GM12878 (cell line): ENCODE measurements at regions not wholly inside any gene's neighbourhood (a gene's known extent, or its start where the extent isn't known, plus 50 kb on each side); places are given as distances from the start of the nearest gene placed in this dataset.

Experiments used
- ATAC-seq: fragments of 200-7000 bp; cut with Tn5 transposase; 3 replicates; pipeline ENCODE4 v1.9.1; 2020; ENCODE audit warnings: mild to moderate bottlenecking, moderate library complexity
- BruUV-seq: library from RNA; stranded (reverse); fragments of 400-500 nt; replicated peaks from 2 replicates; lab custom pipeline; 2021; lab: Mats Ljungman, UMichigan
- CTCF ChIA-PET: fragments of 300-600 bp; sonication (Branson Sonifier 250); formaldehyde crosslinking; extraction: SDS; loops from one replicate; lab custom pipeline; 2021; ENCODE audit warnings: inconsistent platforms; lab: Yijun Ruan, JAX
- POLR2A ChIA-PET: fragments of 350-600 bp; formaldehyde crosslinking; extraction: SDS; loops from one replicate; lab custom pipeline; 2021; ENCODE audit warnings: inconsistent platforms; lab: Charles Lee
- RAD21 ChIA-PET: fragments of 300-600 bp; sonication (Branson Sonifier 250); formaldehyde crosslinking; loops from one replicate; lab custom pipeline; 2023; ENCODE audit warnings: antibody characterized with exemption; ENCODE audit not compliant: unreplicated experiment; lab: Charles Lee
- SMC1A ChIA-PET: fragments of 300-600 bp; sonication (Branson Sonifier 250); formaldehyde crosslinking; loops from one replicate; lab custom pipeline; 2023; ENCODE audit not compliant: unreplicated experiment, uncharacterized antibody; lab: Charles Lee
- DNase-seq: peaks from one replicate; pipeline ENCODE4 v3.0.0-alpha.2; 2011; ENCODE audit warnings: low read depth, low spot score
- FAIRE-seq: peaks from 3 replicates; lab custom pipeline; 2011; peaks lifted over from hg19 to GRCh38; lab: Jason Lieb, UNC
- H2AFZ ChIP-seq: 2 replicates; pipeline ENCODE4 v1.6.0; 2011; ENCODE audit warnings: low read depth, low read length, control low read depth; ENCODE audit not compliant: control insufficient read depth
- H3K27ac ChIP-seq: 2 replicates; pipeline ENCODE4 v1.5.1; 2011; ENCODE audit warnings: control low read depth; ENCODE audit not compliant: control insufficient read depth, insufficient read depth
- H3K27me3 ChIP-seq, 2 experiments: replicated peaks in 1 of 2; 2 replicates each; pipeline versions ENCODE4 v1.6.0 to v1.6.1; 2011; ENCODE audit warnings: low read length in 1 of 2; ENCODE audit not compliant: control insufficient read depth in 2 of 2, insufficient read depth in 2 of 2
- H3K36me3 ChIP-seq, 2 experiments: 2 replicates each; pipeline ENCODE4 v1.5.1; 2011; ENCODE audit warnings: low read length in 1 of 2; ENCODE audit not compliant: control insufficient read depth in 2 of 2, insufficient read depth in 2 of 2
- H3K4me1 ChIP-seq: 2 replicates; pipeline ENCODE4 v1.6.1; 2011; ENCODE audit warnings: mild to moderate bottlenecking, low read length, moderate library complexity, mixed read lengths; ENCODE audit not compliant: control insufficient read depth, insufficient read depth
- H3K4me2 ChIP-seq: 2 replicates; pipeline ENCODE4 v1.6.0; 2011; ENCODE audit warnings: control low read depth; ENCODE audit not compliant: control insufficient read depth, insufficient read depth
- H3K4me3 ChIP-seq: fragments of 200-600 bp; sonication (generic); 2 replicates; pipeline ENCODE4 v1.5.1; 2016
- H3K79me2 ChIP-seq: 2 replicates; pipeline ENCODE4 v1.6.0; 2011; ENCODE audit warnings: low read length; ENCODE audit not compliant: control insufficient read depth, insufficient read depth
- H3K9ac ChIP-seq: 2 replicates; pipeline ENCODE4 v1.8.0; 2011; ENCODE audit warnings: low read length, control low read depth, mixed read lengths; ENCODE audit not compliant: control insufficient read depth, insufficient read depth
- H3K9me3 ChIP-seq: replicated peaks from 3 replicates; pipeline ENCODE4 v1.5.1; 2011; ENCODE audit warnings: mild to moderate bottlenecking, low read length; ENCODE audit not compliant: control insufficient read depth, insufficient read depth
- H4K20me1 ChIP-seq: 2 replicates; pipeline ENCODE4 v1.6.0; 2011; ENCODE audit not compliant: control insufficient read depth, insufficient read depth
- ATF3 ChIP-seq: IDR thresholded peaks from 2 replicates; pipeline ENCODE4 v1.6.1; 2011; ENCODE audit warnings: low read depth, mild to moderate bottlenecking, low read length, moderate library complexity, borderline replicate concordance; ENCODE audit errors: extremely low read depth
- BCL11A ChIP-seq: IDR thresholded peaks from 2 replicates; pipeline ENCODE4 v1.6.1; 2011; ENCODE audit warnings: low read depth, low read length
- BCLAF1 ChIP-seq: fragments of 450-650 bp; IDR thresholded peaks from 2 replicates; pipeline ENCODE4 v1.6.1; 2017; ENCODE audit warnings: antibody characterized with exemption, mild to moderate bottlenecking, moderate library complexity
- BMI1 ChIP-seq: fragments of 450-650 bp; IDR thresholded peaks from 2 replicates; pipeline ENCODE4 v1.6.1; 2016; ENCODE audit warnings: mild to moderate bottlenecking, moderate library complexity, borderline replicate concordance
- CHD2 ChIP-seq: IDR thresholded peaks from 2 replicates; pipeline ENCODE4 v1.6.1; 2011; ENCODE audit warnings: low read depth, low read length, improper control_type of control experiment, borderline replicate concordance
- FOXK2 ChIP-seq: fragments of 450-650 bp; IDR thresholded peaks from 2 replicates; pipeline ENCODE4 v1.6.1; 2017; ENCODE audit warnings: mild to moderate bottlenecking, moderate library complexity
- IRF5 ChIP-seq: fragments of 450-650 bp; IDR thresholded peaks from 2 replicates; pipeline ENCODE4 v1.6.1; 2017; ENCODE audit warnings: borderline replicate concordance
- NFIC ChIP-seq: IDR thresholded peaks from 2 replicates; pipeline ENCODE4 v1.6.1; 2012; ENCODE audit warnings: low read depth, mild to moderate bottlenecking, inconsistent platforms, low read length, moderate library complexity
- NFYB ChIP-seq: IDR thresholded peaks from 2 replicates; pipeline ENCODE4 v1.6.1; 2011; ENCODE audit warnings: low read depth, mild to moderate bottlenecking, low read length, improper control_type of control experiment, moderate library complexity; ENCODE audit not compliant: insufficient read depth
- PAX5 ChIP-seq: IDR thresholded peaks from 2 replicates; pipeline ENCODE4 v1.6.1; 2011; ENCODE audit warnings: low read depth, low read length, borderline replicate concordance
- RBBP5 ChIP-seq: fragments of 200-600 bp; sonication (generic); conservative IDR thresholded peaks from 2 replicates; pipeline ENCODE4 v1.6.1; 2016
- REST ChIP-seq: IDR thresholded peaks from 2 replicates; pipeline ENCODE4 v1.6.1; 2012; ENCODE audit warnings: mild to moderate bottlenecking, low read depth, low read length
- SMAD5 ChIP-seq: IDR thresholded peaks from 2 replicates; pipeline ENCODE4 v1.6.1; 2016; ENCODE audit warnings: antibody characterized with exemption, low read depth
- ZNF274 ChIP-seq: IDR thresholded peaks from one replicate; pipeline ENCODE4 v1.8.0; 2011; ENCODE audit not compliant: insufficient read length, insufficient read depth
- WGBS: methylation state at CpG from one replicate; pipeline ENCODE4 v1.1.6; 2016; ENCODE audit warnings: low lambda C conversion rate; ENCODE audit not compliant: insufficient replicate concordance, insufficient coverage; ENCODE audit errors: missing lambda C conversion rate; 5-methylcytosine and 5-hydroxymethylcytosine counted together
- in situ Hi-C: fragments of 300-500 bp; cut with MboI; formaldehyde crosslinking; loops from 9 replicates; pipeline ENCODE4 v1.14.3; 2018; ENCODE audit warnings: mixed read lengths
- intact Hi-C: fragments of 100-400 bp; cut with micrococcal nuclease; formaldehyde crosslinking; loops from one replicate; pipeline ENCODE4 v1.14.2; 2022; ENCODE audit not compliant: unreplicated experiment

- H3K4me2 ChIP-seq, result no peak overlapping the region
- TF ChIP-seq NFYB (no peak), BMI1 (no peak), SMAD5 (no peak), ATF3 (no peak), RBBP5 (no peak), NFIC (no peak), CHD2 (no peak), PAX5 (no peak), BCLAF1 (no peak), ZNF274 (no peak), BCL11A (no peak), REST (no peak), IRF5 (no peak), FOXK2 (no peak)
- H3K27ac ChIP-seq, result no peak overlapping the region
- intact Hi-C loops, result no loop called here
- no peaks in the 10 kb centered on the region; the same call in 2 of the 3 replicates for H3K9me3 ChIP-seq
- DNase-seq (no peak), ATAC-seq (no peak), FAIRE-seq (no peak)
- 11% methylated on average over 17 of the region's 17 CpGs for WGBS
- no peaks in the 10 kb centered on the region for H3K4me1 ChIP-seq
- H3K27me3 ChIP-seq, result no peaks in the 10 kb centered on the region
- ChIA-PET RAD21 (no interaction called here), SMC1A (no interaction called here), CTCF (interaction anchor here (0.5 kb wide), 1 partner anchor 30 kb away, joined by 3 read pairs; no protein-coding TSS in a partner anchor), POLR2A (no interaction called here)
- in situ Hi-C loops, result no loop called here
- H3K9ac ChIP-seq, result no peak overlapping the region
- H3K36me3 ChIP-seq, result no peaks in the 10 kb centered on the region
- H3K4me3 ChIP-seq, result no peak overlapping the region
- H2AFZ ChIP-seq, result no peak overlapping the region
- no peaks in the 10 kb centered on the region for H3K79me2 ChIP-seq
- BruUV-seq, result no TSS peak
- H4K20me1 ChIP-seq, result no peaks in the 10 kb centered on the region
Measured at GRCh38 chr22:47549741-47550340, 787.4 kb downstream of the TBC1D22A start.
